ENCODE measurements at regions not wholly inside any gene's neighbourhood (a gene's known extent, or its start where the extent isn't known, plus 50 kb on each side); places are given as distances from the start of the nearest gene placed in this dataset.
"Not testable (repeated sequence)": the region's sequence is repeated elsewhere in the genome, so short reads cannot be mapped to it uniquely, and the experiment has no call there.

DNA sequence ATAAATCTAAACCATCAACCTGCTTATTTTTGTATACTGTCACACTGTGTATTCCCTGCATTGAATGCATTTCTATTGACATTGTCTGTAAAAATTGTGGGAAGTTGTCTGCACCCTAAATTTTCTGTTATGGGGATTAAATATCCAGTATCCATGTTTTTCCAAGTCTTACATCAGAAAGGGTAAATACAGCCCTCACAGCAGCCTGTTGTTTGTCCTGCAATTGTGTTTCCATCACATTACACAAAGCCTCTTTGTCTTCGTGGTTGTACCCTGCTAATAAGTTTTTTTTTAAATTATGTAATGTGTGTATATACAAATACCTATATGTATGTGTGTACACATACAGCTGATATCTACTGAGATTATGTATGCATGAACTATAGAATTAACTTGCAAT lies 109.2 kb upstream of the PTPN20 start:
- TF ChIP-seq, protein P1, sequence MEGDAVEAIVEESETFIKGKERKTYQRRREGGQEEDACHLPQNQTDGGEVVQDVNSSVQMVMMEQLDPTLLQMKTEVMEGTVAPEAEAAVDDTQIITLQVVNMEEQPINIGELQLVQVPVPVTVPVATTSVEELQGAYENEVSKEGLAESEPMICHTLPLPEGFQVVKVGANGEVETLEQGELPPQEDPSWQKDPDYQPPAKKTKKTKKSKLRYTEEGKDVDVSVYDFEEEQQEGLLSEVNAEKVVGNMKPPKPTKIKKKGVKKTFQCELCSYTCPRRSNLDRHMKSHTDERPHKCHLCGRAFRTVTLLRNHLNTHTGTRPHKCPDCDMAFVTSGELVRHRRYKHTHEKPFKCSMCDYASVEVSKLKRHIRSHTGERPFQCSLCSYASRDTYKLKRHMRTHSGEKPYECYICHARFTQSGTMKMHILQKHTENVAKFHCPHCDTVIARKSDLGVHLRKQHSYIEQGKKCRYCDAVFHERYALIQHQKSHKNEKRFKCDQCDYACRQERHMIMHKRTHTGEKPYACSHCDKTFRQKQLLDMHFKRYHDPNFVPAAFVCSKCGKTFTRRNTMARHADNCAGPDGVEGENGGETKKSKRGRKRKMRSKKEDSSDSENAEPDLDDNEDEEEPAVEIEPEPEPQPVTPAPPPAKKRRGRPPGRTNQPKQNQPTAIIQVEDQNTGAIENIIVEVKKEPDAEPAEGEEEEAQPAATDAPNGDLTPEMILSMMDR (IDR thresholded peaks at IDR 0.05) = not testable (repeated sequence)
- TF ChIP-seq POLR2A (IDR thresholded peaks at IDR 0.05) = not testable (repeated sequence)
